ENCODE measurements at regions not wholly inside any gene's neighbourhood (a gene's known extent, or its start where the extent isn't known, plus 50 kb on each side); places are given as distances from the start of the nearest gene placed in this dataset.
"Not testable (repeated sequence)": the region's sequence is repeated elsewhere in the genome, so short reads cannot be mapped to it uniquely, and the experiment has no call there.

GRCh38 chr1:5812295-5812694 lies 179.9 kb downstream of the NPHP4 start:
- DNase-seq: no peak

- no peak for DNase-seq
Measured at GRCh38 chr1:5811419-5811818, 180.8 kb downstream of the NPHP4 start.

- no peak for DNase-seq
Measured at GRCh38 chr1:5810553-5811270, 181.5 kb downstream of the NPHP4 start.

- no peak for DNase-seq
Measured at GRCh38 chr1:5810131-5810530, 182.1 kb downstream of the NPHP4 start.

GRCh38 chr1:5809207-5809788 lies 182.9 kb downstream of the NPHP4 start:
- DNase-seq: no peak

DNA sequence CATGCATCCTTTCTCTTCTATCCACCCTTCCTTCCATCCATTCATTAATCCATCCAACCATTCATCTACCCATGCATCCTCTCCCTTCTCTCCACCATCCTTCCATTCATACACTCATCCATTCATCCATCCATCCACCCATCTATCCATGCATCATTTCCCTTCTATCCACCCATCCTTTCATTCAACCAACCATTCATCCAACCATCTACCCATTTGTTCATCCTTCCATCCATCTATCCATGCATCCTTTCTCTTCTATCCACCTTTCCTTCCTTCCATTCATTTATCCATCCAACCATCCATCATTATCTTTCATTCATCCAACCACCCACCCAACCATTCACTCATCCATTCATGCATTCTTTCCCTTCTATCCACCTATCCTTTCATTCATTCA lies 188.4 kb downstream of the NPHP4 start:
- DNase-seq: no peak

GRCh38 chr1:5802606-5803005 lies 189.6 kb downstream of the NPHP4 start:
- DNase-seq: no peak

GRCh38 chr1:5798904-5799303 lies 193.3 kb downstream of the NPHP4 start:
- no peak for DNase-seq

DNA sequence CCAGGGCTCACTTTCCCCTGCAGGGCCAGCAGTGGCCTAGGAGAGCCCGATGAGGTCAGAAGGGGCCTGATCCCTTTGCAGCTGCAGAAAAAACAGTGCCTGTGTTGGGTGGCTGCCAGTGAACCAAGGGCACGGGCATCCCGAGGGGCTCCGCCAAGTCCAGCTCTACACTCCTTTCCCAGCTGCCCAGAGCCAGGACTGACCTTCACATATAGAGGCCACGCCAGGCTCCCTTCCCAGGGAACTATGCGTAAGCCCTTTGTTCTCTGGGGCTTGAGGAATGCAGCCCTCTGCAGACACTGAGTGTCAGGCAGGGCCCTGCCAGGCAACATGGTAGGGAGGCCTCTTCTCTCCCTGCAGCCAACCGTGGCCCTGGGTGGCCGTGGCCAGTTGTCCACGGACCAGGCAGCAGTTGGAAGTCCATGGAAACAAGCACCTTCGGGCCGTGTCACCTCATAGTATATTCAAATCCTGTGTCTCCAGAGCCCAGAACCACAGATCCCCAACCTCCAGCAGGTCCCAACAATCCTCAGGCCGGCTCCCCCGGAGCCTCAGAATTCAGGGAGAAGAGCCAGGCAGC lies 194.0 kb downstream of the NPHP4 start:
- no peak for DNase-seq

DNA sequence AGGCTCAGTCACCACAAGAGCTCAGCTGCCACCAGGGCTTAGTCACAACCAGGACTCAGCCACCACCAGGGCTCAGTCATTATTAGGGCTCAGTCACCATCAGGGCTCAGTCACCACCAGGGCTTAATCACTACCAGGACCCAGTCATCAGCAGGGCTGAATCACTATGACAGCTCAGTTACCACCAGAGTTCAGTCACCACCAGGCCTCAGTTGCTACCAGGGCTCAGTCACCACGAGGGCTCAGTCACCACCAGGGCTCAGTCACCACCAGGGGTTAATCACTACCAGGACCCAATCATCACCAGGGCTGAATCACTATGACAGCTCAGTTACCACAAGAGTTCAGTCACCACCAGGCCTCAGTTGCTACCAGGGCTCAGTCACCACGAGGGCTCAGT lies 196.2 kb downstream of the NPHP4 start:
- DNase-seq: no peak

DNA sequence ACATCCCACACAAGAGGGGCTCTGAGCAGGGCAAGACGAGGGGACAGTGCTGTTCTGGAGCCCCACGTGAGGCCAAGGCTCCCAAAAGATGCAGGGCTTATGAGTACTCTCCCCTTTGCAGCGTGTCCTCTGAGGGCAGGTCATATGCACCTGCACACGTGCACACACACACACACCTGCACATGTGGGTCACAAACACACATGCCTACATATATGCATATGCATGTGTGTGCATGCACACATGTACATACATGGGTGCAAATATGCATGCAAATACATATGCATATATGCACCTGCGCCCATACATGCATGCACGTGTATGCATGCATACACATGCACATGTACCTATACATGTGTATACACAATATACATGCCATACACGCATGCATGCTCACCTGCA lies 197.9 kb downstream of the NPHP4 start:
- no peak for DNase-seq

DNA sequence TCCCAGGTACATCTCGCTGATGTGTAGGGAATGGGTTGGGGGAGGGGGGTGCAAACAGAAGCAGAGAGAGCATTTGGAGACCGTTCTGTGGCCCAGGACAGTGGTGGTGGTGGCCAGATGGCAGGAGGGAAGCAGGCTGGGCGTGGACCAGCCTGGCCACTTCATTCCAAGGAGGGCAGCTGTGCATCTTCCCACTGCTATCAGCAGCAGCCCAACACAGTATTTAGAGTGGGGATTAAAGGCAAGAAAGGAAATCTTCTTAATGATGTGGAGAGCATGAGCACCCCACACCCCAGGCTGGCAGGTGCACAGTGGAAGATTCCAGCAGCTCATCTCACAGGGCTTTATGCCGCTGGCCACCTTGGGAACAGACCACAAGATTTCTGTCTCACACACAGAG lies 198.7 kb downstream of the NPHP4 start:
- no peak for DNase-seq

GRCh38 chr1:5781079-5781478 lies 211.1 kb downstream of the NPHP4 start:
- no peak for DNase-seq

DNA sequence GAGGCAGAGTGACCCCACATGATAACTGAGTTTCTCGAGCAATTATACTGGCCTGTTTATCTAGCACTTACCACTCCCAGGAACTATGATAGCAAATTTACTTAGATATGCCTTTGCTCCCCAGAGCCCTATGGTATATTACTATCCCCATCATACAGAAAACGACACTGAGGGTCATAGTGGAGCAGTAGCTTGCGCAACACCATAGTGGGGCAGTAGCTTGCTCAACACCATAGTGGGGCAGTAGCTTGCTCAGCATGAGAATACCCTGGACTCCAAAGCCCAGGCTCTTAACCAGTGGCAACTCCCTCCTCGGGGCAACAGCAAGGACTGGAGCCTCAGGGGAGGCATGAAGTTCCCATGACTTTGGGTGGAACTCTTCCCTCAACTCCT lies 211.9 kb downstream of the NPHP4 start:
- DNase-seq: no peak

DNA sequence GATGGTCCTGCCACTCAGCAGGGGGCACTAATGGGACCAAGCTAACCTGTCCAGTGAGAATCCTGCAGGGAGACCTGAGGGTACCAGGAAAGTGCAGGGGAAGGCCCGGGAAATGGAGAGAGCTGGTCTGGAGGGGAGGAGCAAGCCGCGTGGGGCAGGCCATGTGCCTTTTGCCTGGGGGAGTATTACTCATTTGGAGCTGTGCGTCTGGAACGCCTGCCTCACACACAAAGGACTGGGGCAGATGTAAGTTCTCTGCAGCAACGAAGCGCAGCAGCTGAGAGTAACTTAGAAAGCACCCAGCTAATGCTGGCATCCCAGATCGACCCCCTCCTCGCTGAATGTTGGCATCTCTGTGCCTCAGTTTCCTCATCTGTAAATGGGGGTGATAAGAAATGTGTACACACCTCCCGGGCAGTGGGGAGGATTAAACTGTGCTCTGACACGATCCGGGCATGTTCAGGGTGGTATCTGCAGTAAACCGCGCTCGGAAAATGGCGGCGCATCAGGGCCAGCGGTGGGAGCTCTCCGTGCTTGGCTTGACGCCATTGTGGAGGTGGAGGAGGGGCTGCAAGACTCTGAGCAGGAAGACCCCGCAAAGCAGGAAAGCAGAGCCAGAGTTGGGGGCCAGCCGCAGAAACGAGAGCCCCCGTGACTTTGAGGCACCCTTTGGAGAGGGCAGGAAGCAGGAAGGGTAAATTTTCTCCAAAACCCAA lies 212.5 kb downstream of the NPHP4 start:
- no peak for DNase-seq

- no peak for DNase-seq
Measured at GRCh38 chr1:5776035-5776550, 216.1 kb downstream of the NPHP4 start.

DNA sequence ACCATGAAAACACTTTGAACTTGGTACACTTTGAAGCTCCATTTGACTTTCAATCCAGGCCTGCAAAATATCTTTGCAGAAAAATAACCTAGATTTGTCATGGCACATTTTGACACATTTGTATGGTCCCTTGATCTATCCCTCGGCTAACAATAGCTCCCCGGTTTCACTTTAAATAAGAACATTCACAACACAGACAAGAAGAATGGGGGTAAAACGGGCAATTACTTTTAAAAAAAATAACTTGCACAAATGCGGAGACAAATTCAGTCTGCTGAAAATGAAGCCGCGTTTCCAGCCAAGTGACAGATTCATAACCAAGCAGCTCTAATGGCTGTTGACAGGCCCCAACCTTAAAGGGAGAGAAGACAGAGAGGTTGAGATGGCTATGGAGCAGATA lies 218.2 kb downstream of the NPHP4 start:
- DNase-seq: no peak

DNA sequence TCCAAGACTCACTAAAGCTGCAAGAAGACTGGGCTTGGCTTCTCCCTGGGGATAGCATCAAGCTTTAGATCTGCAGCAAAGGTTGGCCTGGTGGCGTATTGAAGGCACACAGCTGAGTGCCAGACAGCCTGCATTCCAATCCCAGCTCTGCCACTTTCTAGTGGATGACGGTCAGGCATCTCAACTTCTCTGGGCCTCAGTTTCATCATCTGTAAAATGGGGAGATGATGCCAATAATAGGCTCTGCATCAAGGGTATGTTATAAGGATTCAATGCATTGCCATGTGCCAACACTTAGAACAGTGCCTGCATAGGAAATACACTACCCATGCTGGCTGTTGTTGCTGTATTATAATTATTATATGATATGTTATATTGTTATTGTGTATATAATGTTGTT lies 220.4 kb downstream of the NPHP4 start:
- no peak for DNase-seq

- DNase-seq: peak; percentile 83
Measured at GRCh38 chr1:5770981-5771765, 221.1 kb downstream of the NPHP4 start.

GRCh38 chr1:5769760-5770159 lies 222.5 kb downstream of the NPHP4 start:
- DNase-seq: no peak

DNA sequence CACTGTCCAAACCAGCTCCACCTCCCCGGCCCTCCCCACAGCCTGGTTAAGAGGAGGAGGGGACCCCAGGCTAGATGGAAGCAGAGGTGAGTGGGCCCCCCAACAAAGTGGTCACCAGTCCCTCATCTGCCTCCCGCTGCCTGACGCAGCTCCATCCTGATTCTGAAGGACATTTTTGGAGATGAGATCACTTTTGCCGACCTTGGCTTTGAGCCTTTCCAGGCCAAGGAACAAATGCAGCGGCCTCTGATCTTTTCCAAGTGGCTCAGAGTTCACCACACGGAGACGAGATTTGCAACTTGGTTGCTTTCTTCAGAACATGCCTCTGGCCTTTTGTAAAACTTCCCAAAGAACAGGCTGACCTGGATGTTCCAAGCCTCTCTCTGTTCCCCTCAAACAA lies 223.1 kb downstream of the NPHP4 start:
- no peak for DNase-seq

- DNase-seq: no peak
Measured at GRCh38 chr1:5768014-5768413, 224.2 kb downstream of the NPHP4 start.

- not testable (repeated sequence) for DNase-seq
Measured at GRCh38 chr1:5766996-5767395, 225.2 kb downstream of the NPHP4 start.

Data from hematopoietic multipotent progenitor cell treated with erythropoietin and hydrocortisone succinate and interleukin-3 and kit ligand, for 4 days (in vitro differentiated cells).